Mesenchymal stem cell (in vitro differentiated cells and primary cell): ENCODE measurements at regions not wholly inside any gene's neighbourhood (a gene's known extent, or its start where the extent isn't known, plus 50 kb on each side); places are given as distances from the start of the nearest gene placed in this dataset.

Experiments used
- DNase-seq: peaks from one replicate; pipeline ENCODE4 v3.0.0-alpha.2; 2013
- H2AFZ ChIP-seq: one replicate; pipeline ENCODE4 v1.6.1; 2013; ENCODE audit warnings: low read depth, mild to moderate bottlenecking, control low read depth, inconsistent platforms, low read length, moderate library complexity
- H2AK5ac ChIP-seq: 2 replicates; pipeline ENCODE4 v1.6.1; 2013; ENCODE audit warnings: low read length, moderate library complexity, mild to moderate bottlenecking, inconsistent platforms; ENCODE audit not compliant: severe bottlenecking
- H2BK120ac ChIP-seq: one replicate; pipeline ENCODE4 v1.6.1; 2013; ENCODE audit warnings: low read depth, mild to moderate bottlenecking, inconsistent platforms, low read length, moderate library complexity
- H2BK12ac ChIP-seq, 2 experiments: one replicate each; pipeline ENCODE4 v1.6.1; 2013; ENCODE audit warnings: inconsistent platforms in 2 of 2, low read length in 2 of 2, mild to moderate bottlenecking in 2 of 2, moderate library complexity in 2 of 2, control low read depth in 1 of 2
- H2BK15ac ChIP-seq: one replicate; pipeline ENCODE4 v1.6.1; 2013; ENCODE audit warnings: mild to moderate bottlenecking, low read depth, inconsistent platforms; ENCODE audit not compliant: poor library complexity, severe bottlenecking
- H2BK5ac ChIP-seq: 2 replicates; pipeline ENCODE4 v1.6.1; 2013; ENCODE audit warnings: low read depth, mild to moderate bottlenecking, low read length, control low read depth, inconsistent platforms; ENCODE audit not compliant: poor library complexity, severe bottlenecking
- H3K14ac ChIP-seq, 2 experiments: one replicate each; pipeline ENCODE4 v1.6.1; 2013; ENCODE audit warnings: inconsistent platforms in 2 of 2, low read length in 2 of 2, control low read depth in 1 of 2, mild to moderate bottlenecking in 1 of 2, moderate library complexity in 1 of 2
- H3K18ac ChIP-seq, 2 experiments: one replicate each; pipeline ENCODE4 v1.6.1; 2013; ENCODE audit warnings: inconsistent platforms in 2 of 2, low read length in 2 of 2, control low read depth in 1 of 2, low read depth in 1 of 2, mild to moderate bottlenecking in 1 of 2
- H3K23ac ChIP-seq, 2 experiments: one replicate each; pipeline ENCODE4 v1.6.1; 2013; ENCODE audit warnings: inconsistent platforms in 2 of 2, low read length in 2 of 2, mild to moderate bottlenecking in 2 of 2, moderate library complexity in 2 of 2, control low read depth in 1 of 2
- H3K27ac ChIP-seq: 2 replicates; pipeline ENCODE4 v1.5.1; 2013; ENCODE audit warnings: mild to moderate bottlenecking, moderate library complexity, low read length, control low read depth, inconsistent platforms; ENCODE audit not compliant: poor library complexity, severe bottlenecking
- H3K27me3 ChIP-seq, 2 experiments: 2 replicates each; pipeline versions ENCODE4 v1.6.1 to v1.7.0; 2013; ENCODE audit warnings: low read length in 2 of 2, mild to moderate bottlenecking in 2 of 2, moderate library complexity in 2 of 2, control low read depth in 1 of 2, inconsistent platforms in 1 of 2; ENCODE audit not compliant: control insufficient read depth in 1 of 2, insufficient read depth in 1 of 2
- H3K36me3 ChIP-seq, 2 experiments: 2 replicates each; pipeline versions ENCODE4 v1.6.1 to v1.7.0; 2013; ENCODE audit warnings: low read length in 2 of 2, control low read depth in 1 of 2, inconsistent platforms in 1 of 2, low read depth in 1 of 2, mild to moderate bottlenecking in 1 of 2; ENCODE audit not compliant: insufficient read depth in 2 of 2, control insufficient read depth in 1 of 2
- H3K4ac ChIP-seq, 2 experiments: one replicate each; pipeline ENCODE4 v1.6.1; 2013; ENCODE audit warnings: inconsistent platforms in 2 of 2, low read length in 2 of 2, mild to moderate bottlenecking in 2 of 2, moderate library complexity in 2 of 2, control low read depth in 1 of 2, low read depth in 1 of 2
- H3K4me1 ChIP-seq: 2 replicates; pipeline ENCODE4 v1.6.1; 2013; ENCODE audit warnings: low read depth, low read length, control low read depth; ENCODE audit not compliant: control insufficient read depth, insufficient read depth
- H3K4me2 ChIP-seq: 2 replicates; pipeline ENCODE4 v1.6.1; 2013; ENCODE audit warnings: low read length, mild to moderate bottlenecking, inconsistent platforms; ENCODE audit not compliant: poor library complexity, severe bottlenecking
- H3K4me3 ChIP-seq, 2 experiments: 2 replicates each; pipeline versions ENCODE4 v1.5.1 to v1.7.0; 2013; ENCODE audit warnings: low read length in 2 of 2, mild to moderate bottlenecking in 2 of 2, control low read depth in 1 of 2, low read depth in 1 of 2; ENCODE audit not compliant: insufficient read depth in 1 of 2
- H3K79me1 ChIP-seq: replicated peaks from 2 replicates; pipeline ENCODE4 v1.6.1; 2013; ENCODE audit warnings: mild to moderate bottlenecking, control low read depth, low read length, inconsistent platforms; ENCODE audit not compliant: poor library complexity, severe bottlenecking
- H3K9ac ChIP-seq: 2 replicates; pipeline ENCODE4 v1.7.0; 2013; ENCODE audit warnings: mild to moderate bottlenecking, low read length, moderate library complexity
- H3K9me3 ChIP-seq: 2 replicates; pipeline ENCODE4 v1.7.0; 2013; ENCODE audit warnings: mild to moderate bottlenecking, low read length; ENCODE audit not compliant: control insufficient read depth
- H4K8ac ChIP-seq: one replicate; pipeline ENCODE4 v1.6.1; 2013; ENCODE audit warnings: inconsistent platforms, mild to moderate bottlenecking, low read length, moderate library complexity
- H4K91ac ChIP-seq: one replicate; pipeline ENCODE4 v1.6.1; 2013; ENCODE audit warnings: mild to moderate bottlenecking, low read length, inconsistent platforms
- WGBS: methylation state at CpG from one replicate; pipeline ENCODE4 v1.1.7; 2013; ENCODE audit warnings: mixed read lengths; 5-methylcytosine and 5-hydroxymethylcytosine counted together

DNA sequence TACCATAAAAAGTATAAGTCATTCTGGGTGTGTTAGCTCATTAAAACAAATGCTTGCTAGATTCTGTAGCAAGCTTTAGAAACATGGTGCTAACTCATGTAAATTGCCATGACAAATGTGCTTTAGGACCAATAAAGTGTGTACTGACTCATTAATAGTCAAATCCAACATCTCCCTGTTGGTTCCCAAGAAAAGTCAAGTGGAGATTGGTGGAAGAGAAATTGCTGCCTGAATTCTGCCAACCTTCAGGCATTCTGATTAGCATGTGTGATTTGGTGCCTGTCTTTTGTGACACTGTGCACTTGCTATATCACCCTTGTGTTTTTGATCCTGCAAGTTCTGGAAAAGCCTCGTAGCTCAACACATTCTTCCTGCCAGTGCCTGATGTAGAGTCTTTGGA is 503.8 kb upstream of the BOD1L1 start:
- Histone ChIP-seq H3K4me3 (no peak overlapping the region), H2AK5ac (no peak overlapping the region), H2BK120ac (no peak overlapping the region), H3K9ac (no peak overlapping the region), H3K79me1 (no peaks in the 10 kb centered on the region), H2BK15ac (no peak overlapping the region), H3K27me3 (no peaks in the 10 kb centered on the region), H3K14ac (no peak overlapping the region), H2BK5ac (no peak overlapping the region), H3K4ac (no peak overlapping the region), H4K91ac (no peak overlapping the region), H4K8ac (no peak overlapping the region), H3K18ac (no peak overlapping the region), H3K9me3 (no peaks in the 10 kb centered on the region), H3K36me3 (peaks cover 0 to 28% of the 10 kb centered on the region in 2 experiments), H3K27ac (no peak overlapping the region), H3K4me1 (no peaks in the 10 kb centered on the region), H2AFZ (no peak overlapping the region), H2BK12ac (no peak overlapping the region), H3K23ac (no peak overlapping the region), H3K4me2 (no peak overlapping the region)
- 60% methylated on average over 1 of the region's 1 CpG for WGBS
- no peak for DNase-seq

DNA sequence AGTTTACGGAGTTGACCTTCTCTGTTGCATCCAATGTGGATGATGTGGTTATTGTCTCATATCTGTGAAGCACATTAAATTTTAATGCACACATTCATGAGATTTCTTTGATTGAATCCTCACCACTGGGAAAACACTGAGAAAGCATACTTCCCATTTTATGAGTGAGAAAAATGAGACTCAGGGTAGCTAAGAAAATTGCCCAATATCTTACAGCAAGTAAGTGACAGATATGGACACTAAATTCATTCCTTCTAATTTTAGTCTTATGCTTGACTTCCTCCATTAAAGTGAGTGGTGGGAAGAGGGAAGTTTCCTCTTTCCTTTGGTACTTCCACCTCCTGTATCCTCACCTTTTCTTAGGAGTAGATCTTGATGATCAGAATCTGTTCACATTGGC is 504.8 kb upstream of the BOD1L1 start:
- Histone ChIP-seq H3K4ac (no peak overlapping the region), H3K18ac (no peak overlapping the region), H3K23ac (no peak overlapping the region), H3K9ac (no peak overlapping the region), H3K4me2 (no peak overlapping the region), H4K8ac (no peak overlapping the region), H2BK12ac (no peak overlapping the region), H2BK120ac (no peak overlapping the region), H3K27ac (no peak overlapping the region), H2AFZ (no peak overlapping the region), H2BK5ac (no peak overlapping the region), H3K4me3 (no peak overlapping the region), H3K14ac (no peak overlapping the region), H3K36me3 (peaks cover 0 to 18% of the 10 kb centered on the region in 2 experiments), H3K79me1 (no peaks in the 10 kb centered on the region), H2AK5ac (no peak overlapping the region), H3K9me3 (no peaks in the 10 kb centered on the region), H2BK15ac (no peak overlapping the region), H4K91ac (no peak overlapping the region), H3K4me1 (no peaks in the 10 kb centered on the region), H3K27me3 (no peaks in the 10 kb centered on the region)
- WGBS = no CpG with 5 or more reads among the region's 1 CpG
- DNase-seq = no peak

DNA sequence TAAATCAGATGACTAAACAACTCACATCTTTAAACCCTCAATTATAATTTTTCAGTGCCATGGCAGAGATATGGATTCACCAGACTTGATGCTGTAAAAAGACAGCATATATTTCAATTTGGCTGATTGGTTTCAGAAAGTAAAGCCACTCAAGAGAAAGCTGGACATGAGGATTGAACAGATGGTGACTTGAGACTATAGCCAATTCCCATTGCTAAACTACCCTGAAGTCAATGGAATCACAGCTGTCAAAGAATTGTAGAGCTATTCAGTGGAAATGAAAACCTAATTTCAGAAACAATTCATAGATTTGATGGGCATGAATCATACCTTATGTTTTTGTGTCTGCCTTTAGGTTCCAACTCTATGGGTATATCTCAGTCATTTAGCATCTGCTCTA is 510.6 kb upstream of the BOD1L1 start:
- H3K18ac ChIP-seq = no peak overlapping the region
- no peaks in the 10 kb centered on the region for H3K4me1 ChIP-seq
- no peak overlapping the region for H3K4me2 ChIP-seq
- no peak overlapping the region for H2AFZ ChIP-seq
- H3K9ac ChIP-seq = no peak overlapping the region
- no peaks in the 10 kb centered on the region for H3K9me3 ChIP-seq
- H2BK5ac ChIP-seq = no peak overlapping the region
- no peak overlapping the region for H2BK120ac ChIP-seq
- no peak overlapping the region for H3K4me3 ChIP-seq
- no peak overlapping the region for H2BK12ac ChIP-seq
- no peak overlapping the region for H3K27ac ChIP-seq
- H2BK15ac ChIP-seq = no peak overlapping the region
- H3K27me3 ChIP-seq = no peaks in the 10 kb centered on the region
- no peaks in the 10 kb centered on the region for H3K79me1 ChIP-seq
- H3K36me3 ChIP-seq = no peaks in the 10 kb centered on the region
- no peak overlapping the region for H3K4ac ChIP-seq
- H2AK5ac ChIP-seq = no peak overlapping the region
- no peak for DNase-seq
- H3K23ac ChIP-seq = no peak overlapping the region
- no peak overlapping the region for H4K91ac ChIP-seq
- no peak overlapping the region for H3K14ac ChIP-seq
- no peak overlapping the region for H4K8ac ChIP-seq

DNA sequence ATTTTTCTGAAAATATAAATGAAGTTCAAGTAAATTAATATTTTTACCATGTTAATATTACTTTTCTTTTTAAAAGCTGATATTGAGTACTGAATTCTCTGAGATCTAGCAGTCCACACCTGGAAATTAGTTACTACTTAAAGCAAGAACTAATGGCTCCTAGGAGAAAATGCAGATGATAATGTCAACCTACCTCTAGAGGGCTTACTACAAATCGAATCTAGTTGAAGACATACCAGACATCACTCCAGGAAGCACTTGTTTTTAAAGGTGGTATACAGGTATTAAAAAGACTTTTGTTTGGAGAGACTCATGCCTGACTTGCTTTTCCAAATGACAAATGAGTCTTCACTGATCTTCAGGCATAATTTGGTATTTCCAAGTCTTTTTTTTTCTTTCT is 516.4 kb upstream of the BOD1L1 start:
- no peak overlapping the region for H2AFZ ChIP-seq
- no peak overlapping the region for H3K4ac ChIP-seq
- H3K27ac ChIP-seq = no peak overlapping the region
- no peaks in the 10 kb centered on the region for H3K27me3 ChIP-seq
- no peak overlapping the region for H2BK120ac ChIP-seq
- H3K23ac ChIP-seq = no peak overlapping the region
- no peak overlapping the region for H2BK15ac ChIP-seq
- H3K4me1 ChIP-seq = no peaks in the 10 kb centered on the region
- H3K18ac ChIP-seq = no peak overlapping the region
- H3K9me3 ChIP-seq = no peaks in the 10 kb centered on the region
- H3K9ac ChIP-seq = no peak overlapping the region
- no peak for DNase-seq
- H2AK5ac ChIP-seq = no peak overlapping the region
- no peaks in the 10 kb centered on the region for H3K79me1 ChIP-seq
- H2BK5ac ChIP-seq = no peak overlapping the region
- no peak overlapping the region for H2BK12ac ChIP-seq
- H3K4me2 ChIP-seq = no peak overlapping the region
- H3K36me3 ChIP-seq = no peaks in the 10 kb centered on the region
- no peak overlapping the region for H4K91ac ChIP-seq
- H4K8ac ChIP-seq = no peak overlapping the region
- no peak overlapping the region for H3K4me3 ChIP-seq
- WGBS = no CpG with 5 or more reads among the region's 1 CpG
- H3K14ac ChIP-seq = no peak overlapping the region
